Suprapubic skin (tissue), 4 donors: ENCODE measurements at regions not wholly inside any gene's neighbourhood (a gene's known extent, or its start where the extent isn't known, plus 50 kb on each side); places are given as distances from the start of the nearest gene placed in this dataset.

Source experiments
- POLR2A ChIP-seq, 2 donors: fragments of 450-650 bp; IDR thresholded peaks; one replicate each; pipeline ENCODE4 v1.6.1; 2017; ENCODE audit warnings: antibody characterized with exemption in 2 of 2, mild to moderate bottlenecking in 2 of 2, moderate library complexity in 2 of 2
- POLR2AphosphoS5 ChIP-seq, 3 donors: sonication (generic); formaldehyde crosslinking; IDR thresholded peaks; one replicate each; pipeline ENCODE4 v1.6.1; 2017; ENCODE audit warnings: antibody characterized with exemption in 3 of 3
- TF ChIP-seq, protein P1 (sequence below), 2 donors: fragments of 200-600 bp in 1 of 2; fragments of 450-650 bp in 1 of 2; sonication (generic) in 1 of 2; IDR thresholded peaks; one replicate each; pipeline ENCODE4 v1.5.1; 2016 to 2019; ENCODE audit warnings: antibody characterized with exemption in 2 of 2, mild to moderate bottlenecking in 1 of 2, moderate library complexity in 1 of 2

DNA sequence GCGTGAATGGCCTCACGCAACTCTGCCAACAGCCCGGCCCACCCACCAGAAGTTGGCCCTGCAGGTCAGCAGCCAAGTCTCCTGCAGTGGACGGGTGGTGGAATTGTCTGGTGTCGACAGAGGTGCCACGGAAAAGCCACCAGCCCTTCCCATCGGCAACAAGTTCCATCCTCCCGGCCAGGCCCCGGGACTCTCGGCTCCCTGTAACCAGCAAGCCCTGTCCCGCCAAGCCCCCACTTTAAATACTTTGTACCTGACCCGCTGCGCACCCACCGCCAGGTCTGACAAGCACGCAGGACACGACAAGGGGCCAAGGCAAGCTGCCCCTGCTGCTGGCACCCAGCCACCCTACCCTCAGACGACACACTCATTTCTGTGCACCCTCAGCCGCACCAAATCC lies 100.8 kb downstream of the RBFOX3 start:
- TF ChIP-seq, protein P1, sequence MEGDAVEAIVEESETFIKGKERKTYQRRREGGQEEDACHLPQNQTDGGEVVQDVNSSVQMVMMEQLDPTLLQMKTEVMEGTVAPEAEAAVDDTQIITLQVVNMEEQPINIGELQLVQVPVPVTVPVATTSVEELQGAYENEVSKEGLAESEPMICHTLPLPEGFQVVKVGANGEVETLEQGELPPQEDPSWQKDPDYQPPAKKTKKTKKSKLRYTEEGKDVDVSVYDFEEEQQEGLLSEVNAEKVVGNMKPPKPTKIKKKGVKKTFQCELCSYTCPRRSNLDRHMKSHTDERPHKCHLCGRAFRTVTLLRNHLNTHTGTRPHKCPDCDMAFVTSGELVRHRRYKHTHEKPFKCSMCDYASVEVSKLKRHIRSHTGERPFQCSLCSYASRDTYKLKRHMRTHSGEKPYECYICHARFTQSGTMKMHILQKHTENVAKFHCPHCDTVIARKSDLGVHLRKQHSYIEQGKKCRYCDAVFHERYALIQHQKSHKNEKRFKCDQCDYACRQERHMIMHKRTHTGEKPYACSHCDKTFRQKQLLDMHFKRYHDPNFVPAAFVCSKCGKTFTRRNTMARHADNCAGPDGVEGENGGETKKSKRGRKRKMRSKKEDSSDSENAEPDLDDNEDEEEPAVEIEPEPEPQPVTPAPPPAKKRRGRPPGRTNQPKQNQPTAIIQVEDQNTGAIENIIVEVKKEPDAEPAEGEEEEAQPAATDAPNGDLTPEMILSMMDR (IDR thresholded peaks at IDR 0.05): no peak
- TF ChIP-seq POLR2AphosphoS5 (IDR thresholded peaks at IDR 0.05): no peak
- no peak for TF ChIP-seq POLR2A (IDR thresholded peaks at IDR 0.05)
